ENCODE measurements at regions not wholly inside any gene's neighbourhood (a gene's known extent, or its start where the extent isn't known, plus 50 kb on each side); places are given as distances from the start of the nearest gene placed in this dataset.

GRCh38 chr5:8839361-8840055, 706.4 kb downstream of the SEMA5A start:
- TF ChIP-seq SIN3A (IDR thresholded peaks at IDR 0.05; ENCODE audit: borderline replicate concordance, insufficient read depth, low read length) (no peak), REST (IDR thresholded peaks at IDR 0.05; ENCODE audit: insufficient read depth in 1 of 2, low read depth in 2 of 2, low read length in 2 of 2) (no peak), FOXP2 (optimal IDR thresholded peaks at IDR 0.05; ENCODE audit: borderline replicate concordance, extremely low read depth, extremely low read length, insufficient read depth) (no peak), TAF1 (IDR thresholded peaks at IDR 0.05; ENCODE audit: borderline replicate concordance, insufficient read depth, low read length) (no peak), POLR2AphosphoS5 (IDR thresholded peaks at IDR 0.05; ENCODE audit: low read depth, low read length) (no peak)

- TF ChIP-seq POLR2AphosphoS5 (IDR thresholded peaks at IDR 0.05; ENCODE audit: low read depth, low read length) = no peak
- no peak for TF ChIP-seq REST (IDR thresholded peaks at IDR 0.05; ENCODE audit: insufficient read depth in 1 of 2, low read depth in 2 of 2, low read length in 2 of 2)
- TF ChIP-seq TAF1 (IDR thresholded peaks at IDR 0.05; ENCODE audit: borderline replicate concordance, insufficient read depth, low read length) = no peak
- no peak for TF ChIP-seq SIN3A (IDR thresholded peaks at IDR 0.05; ENCODE audit: borderline replicate concordance, insufficient read depth, low read length)
- TF ChIP-seq FOXP2 (optimal IDR thresholded peaks at IDR 0.05; ENCODE audit: borderline replicate concordance, extremely low read depth, extremely low read length, insufficient read depth) = no peak
Observed at GRCh38 chr5:8840237-8840636, 705.6 kb downstream of the SEMA5A start.

GRCh38 chr5:8842971-8843551, 702.8 kb downstream of the SEMA5A start:
- TF ChIP-seq FOXP2 (optimal IDR thresholded peaks at IDR 0.05; ENCODE audit: borderline replicate concordance, extremely low read depth, extremely low read length, insufficient read depth) (no peak), REST (IDR thresholded peaks at IDR 0.05; ENCODE audit: insufficient read depth in 1 of 2, low read depth in 2 of 2, low read length in 2 of 2) (no peak), POLR2AphosphoS5 (IDR thresholded peaks at IDR 0.05; ENCODE audit: low read depth, low read length) (no peak), TAF1 (IDR thresholded peaks at IDR 0.05; ENCODE audit: borderline replicate concordance, insufficient read depth, low read length) (no peak), SIN3A (IDR thresholded peaks at IDR 0.05; ENCODE audit: borderline replicate concordance, insufficient read depth, low read length) (no peak)

- TF ChIP-seq POLR2AphosphoS5 (IDR thresholded peaks at IDR 0.05; ENCODE audit: low read depth, low read length) (no peak), SIN3A (IDR thresholded peaks at IDR 0.05; ENCODE audit: borderline replicate concordance, insufficient read depth, low read length) (no peak), REST (IDR thresholded peaks at IDR 0.05; ENCODE audit: insufficient read depth in 1 of 2, low read depth in 2 of 2, low read length in 2 of 2) (no peak), TAF1 (IDR thresholded peaks at IDR 0.05; ENCODE audit: borderline replicate concordance, insufficient read depth, low read length) (no peak), FOXP2 (optimal IDR thresholded peaks at IDR 0.05; ENCODE audit: borderline replicate concordance, extremely low read depth, extremely low read length, insufficient read depth) (no peak)
Observed at GRCh38 chr5:8843771-8844170, 702.1 kb downstream of the SEMA5A start.

Data from PFSK-1 (cell line).